Memory B cell (primary cell): ENCODE measurements at regions not wholly inside any gene's neighbourhood (a gene's known extent, or its start where the extent isn't known, plus 50 kb on each side); places are given as distances from the start of the nearest gene placed in this dataset.
A peak's percentile ranks its signal among the peaks of the same experiment; 100 is the strongest.

ENCODE experiments used
- ATAC-seq: fragments of 150-1000 bp; cut with Tn5 transposase; 2 replicates; pipeline ENCODE4 v1.10.0; 2021; ENCODE audit warnings: low read depth, mild to moderate bottlenecking, moderate library complexity
- DNase-seq, 2 donors: peaks; one replicate each; pipeline ENCODE4 v3.0.0; 2022; ENCODE audit warnings: low spot score in 2 of 2
- H3K27ac Mint-ChIP-seq: one replicate; pipeline ENCODE4 v1.8.0; 2022; ENCODE audit warnings: mild to moderate bottlenecking, moderate library complexity, mixed read lengths
- H3K27me3 Mint-ChIP-seq: one replicate; pipeline ENCODE4 v1.8.0; 2022; ENCODE audit warnings: mixed read lengths
- H3K36me3 Mint-ChIP-seq: one replicate; pipeline ENCODE4 v1.8.0; 2022; ENCODE audit warnings: mild to moderate bottlenecking, mixed read lengths
- H3K4me1 Mint-ChIP-seq: one replicate; pipeline ENCODE4 v1.8.0; 2022; ENCODE audit warnings: mixed read lengths
- H3K4me3 Mint-ChIP-seq: one replicate; pipeline ENCODE4 v1.8.0; 2022; ENCODE audit warnings: mild to moderate bottlenecking, moderate library complexity, mixed read lengths
- H3K9me3 Mint-ChIP-seq: one replicate; pipeline ENCODE4 v1.8.0; 2022; ENCODE audit warnings: mixed read lengths

GRCh38 chr1:61597601-61598000 is 127.3 kb downstream of the TM2D1 start:
- ATAC-seq (no peak), DNase-seq (no peak)
- no peak overlapping the region for H3K4me3 Mint-ChIP-seq
- H3K4me1 Mint-ChIP-seq = no peaks in the 10 kb centered on the region
- peaks cover 2% of the 10 kb centered on the region for H3K9me3 Mint-ChIP-seq
- H3K36me3 Mint-ChIP-seq = no peaks in the 10 kb centered on the region
- H3K27me3 Mint-ChIP-seq = peaks cover 6% of the 10 kb centered on the region
- H3K27ac Mint-ChIP-seq = no peak overlapping the region

- Mint-ChIP-seq H3K4me1 (peaks cover 3% of the 10 kb centered on the region), H3K27me3 (peaks cover 10% of the 10 kb centered on the region), H3K4me3 (no peak overlapping the region), H3K9me3 (peaks cover 2% of the 10 kb centered on the region), H3K27ac (no peak overlapping the region), H3K36me3 (no peaks in the 10 kb centered on the region)
- ATAC-seq = no peak
- no peak for DNase-seq
These were observed 131.6 kb downstream of the TM2D1 start for GRCh38 chr1:61593331-61593730.

GRCh38 chr1:61591351-61591750 is 133.6 kb downstream of the TM2D1 start:
- Mint-ChIP-seq H3K9me3 (no peaks in the 10 kb centered on the region), H3K27me3 (peaks cover 11% of the 10 kb centered on the region), H3K4me1 (peaks cover 3% of the 10 kb centered on the region), H3K4me3 (no peak overlapping the region), H3K27ac (no peak overlapping the region), H3K36me3 (no peaks in the 10 kb centered on the region)
- ATAC-seq (no peak), DNase-seq (no peak)

- peaks cover 10% of the 10 kb centered on the region for H3K27me3 Mint-ChIP-seq
- H3K36me3 Mint-ChIP-seq = no peaks in the 10 kb centered on the region
- ATAC-seq = peak; percentile 57
- H3K27ac Mint-ChIP-seq = no peak overlapping the region
- no peaks in the 10 kb centered on the region for H3K9me3 Mint-ChIP-seq
- H3K4me1 Mint-ChIP-seq = peaks cover 3% of the 10 kb centered on the region
- peak; percentile 11 to 35 for DNase-seq
- H3K4me3 Mint-ChIP-seq = no peak overlapping the region
These were observed 135.9 kb downstream of the TM2D1 start for GRCh38 chr1:61588736-61589672.

GRCh38 chr1:61585714-61586113 is 139.2 kb downstream of the TM2D1 start:
- Mint-ChIP-seq H3K9me3 (no peaks in the 10 kb centered on the region), H3K4me3 (no peak overlapping the region), H3K27ac (no peak overlapping the region), H3K27me3 (peaks cover 4% of the 10 kb centered on the region), H3K4me1 (peaks cover 3% of the 10 kb centered on the region), H3K36me3 (no peaks in the 10 kb centered on the region)
- DNase-seq (no peak), ATAC-seq (no peak)

GRCh38 chr1:61583703-61584102 is 141.2 kb downstream of the TM2D1 start:
- Mint-ChIP-seq H3K36me3 (no peaks in the 10 kb centered on the region), H3K27ac (no peak overlapping the region), H3K4me1 (no peaks in the 10 kb centered on the region), H3K9me3 (no peaks in the 10 kb centered on the region), H3K27me3 (peaks cover 7% of the 10 kb centered on the region), H3K4me3 (no peak overlapping the region)
- ATAC-seq (no peak), DNase-seq (no peak)

GRCh38 chr1:61581251-61581650 is 143.7 kb downstream of the TM2D1 start:
- DNase-seq (no peak), ATAC-seq (no peak)
- Mint-ChIP-seq H3K36me3 (no peaks in the 10 kb centered on the region), H3K27me3 (peaks cover 14% of the 10 kb centered on the region), H3K9me3 (no peaks in the 10 kb centered on the region), H3K4me1 (no peaks in the 10 kb centered on the region), H3K4me3 (no peak overlapping the region), H3K27ac (no peak overlapping the region)

- peaks cover 15% of the 10 kb centered on the region for H3K27me3 Mint-ChIP-seq
- no peak for DNase-seq
These were observed 144.5 kb downstream of the TM2D1 start for GRCh38 chr1:61580417-61580816.

GRCh38 chr1:61579802-61580201 is 145.1 kb downstream of the TM2D1 start:
- no peak overlapping the region for H3K27ac Mint-ChIP-seq
- H3K4me3 Mint-ChIP-seq = no peak overlapping the region
- peaks cover 15% of the 10 kb centered on the region for H3K27me3 Mint-ChIP-seq
- no peak for DNase-seq
- no peaks in the 10 kb centered on the region for H3K9me3 Mint-ChIP-seq
- no peak for ATAC-seq
- no peaks in the 10 kb centered on the region for H3K4me1 Mint-ChIP-seq
- H3K36me3 Mint-ChIP-seq = no peaks in the 10 kb centered on the region

More at GRCh38 chr1:61580417-61580816, 144.5 kb downstream of the TM2D1 start:
- Mint-ChIP-seq H3K4me3 (no peak overlapping the region), H3K36me3 (no peaks in the 10 kb centered on the region), H3K4me1 (no peaks in the 10 kb centered on the region), H3K9me3 (no peaks in the 10 kb centered on the region), H3K27ac (no peak overlapping the region)
- ATAC-seq = no peak

GRCh38 chr1:61572046-61572445 is 152.9 kb downstream of the TM2D1 start:
- Mint-ChIP-seq H3K36me3 (no peaks in the 10 kb centered on the region), H3K27ac (no peak overlapping the region), H3K4me3 (no peak overlapping the region), H3K9me3 (no peaks in the 10 kb centered on the region), H3K4me1 (no peaks in the 10 kb centered on the region), H3K27me3 (peaks cover 5% of the 10 kb centered on the region)
- no peak for DNase-seq
- ATAC-seq = no peak

GRCh38 chr1:61570191-61570590 is 154.8 kb downstream of the TM2D1 start:
- ATAC-seq (no peak), DNase-seq (no peak)
- Mint-ChIP-seq H3K9me3 (peaks cover 3% of the 10 kb centered on the region), H3K27me3 (no peaks in the 10 kb centered on the region), H3K36me3 (no peaks in the 10 kb centered on the region), H3K4me1 (no peaks in the 10 kb centered on the region), H3K27ac (no peak overlapping the region), H3K4me3 (no peak overlapping the region)

GRCh38 chr1:61569303-61569621 is 155.7 kb downstream of the TM2D1 start:
- no peak overlapping the region for H3K4me3 Mint-ChIP-seq
- no peaks in the 10 kb centered on the region for H3K36me3 Mint-ChIP-seq
- no peak for ATAC-seq

GRCh38 chr1:61568460-61569302 is 156.3 kb downstream of the TM2D1 start:
- DNase-seq (no peak), ATAC-seq (no peak)
- Mint-ChIP-seq H3K9me3 (peaks cover 6% of the 10 kb centered on the region), H3K4me3 (no peak overlapping the region), H3K4me1 (no peaks in the 10 kb centered on the region), H3K36me3 (no peaks in the 10 kb centered on the region), H3K27ac (no peak overlapping the region), H3K27me3 (no peaks in the 10 kb centered on the region)

More at GRCh38 chr1:61569303-61569621, 155.7 kb downstream of the TM2D1 start:
- peaks cover 6% of the 10 kb centered on the region for H3K9me3 Mint-ChIP-seq
- no peak overlapping the region for H3K27ac Mint-ChIP-seq
- no peaks in the 10 kb centered on the region for H3K4me1 Mint-ChIP-seq
- H3K27me3 Mint-ChIP-seq = no peaks in the 10 kb centered on the region
- DNase-seq = no peak

GRCh38 chr1:61566177-61566576 is 158.8 kb downstream of the TM2D1 start:
- Mint-ChIP-seq H3K9me3 (peaks cover 6% of the 10 kb centered on the region), H3K4me3 (no peak overlapping the region), H3K27me3 (no peaks in the 10 kb centered on the region), H3K4me1 (no peaks in the 10 kb centered on the region), H3K36me3 (no peaks in the 10 kb centered on the region), H3K27ac (no peak overlapping the region)
- DNase-seq = no peak
- ATAC-seq = no peak
